WTC11 (cell line): ENCODE measurements at regions not wholly inside any gene's neighbourhood (a gene's known extent, or its start where the extent isn't known, plus 50 kb on each side); places are given as distances from the start of the nearest gene placed in this dataset.

Source experiments
- ATAC-seq: fragments of 200-7000 bp; cut with Tn5 transposase; 2 replicates; pipeline ENCODE4 v1.10.0; 2021; ENCODE audit warnings: mild to moderate bottlenecking, moderate library complexity
- CTCF ChIA-PET: fragments of 300-600 bp; sonication (Branson Sonifier 250); formaldehyde crosslinking; loops from one replicate; lab custom pipeline; 2021; ENCODE audit warnings: antibody characterized with exemption; lab: Charles Lee
- POLR2A ChIA-PET: fragments of 350-600 bp; sonication (Branson Sonifier 250); formaldehyde crosslinking; loops from one replicate; lab custom pipeline; 2021; ENCODE audit warnings: antibody characterized with exemption; lab: Charles Lee
- DNase-seq: peaks from one replicate; pipeline ENCODE4 v3.0.0; 2021; ENCODE audit warnings: low spot score
- H3K27ac Mint-ChIP-seq: 2 replicates; pipeline ENCODE4 v1.8.0; 2021; ENCODE audit warnings: mixed read lengths
- H3K27me3 Mint-ChIP-seq: 2 replicates; pipeline ENCODE4 v1.8.0; 2021; ENCODE audit warnings: low read depth, mild to moderate bottlenecking, moderate library complexity, mixed read lengths
- H3K36me3 Mint-ChIP-seq: 2 replicates; pipeline ENCODE4 v1.8.0; 2021; ENCODE audit warnings: mixed read lengths
- H3K4me1 Mint-ChIP-seq: 2 replicates; pipeline ENCODE4 v1.8.0; 2022; ENCODE audit warnings: mixed read lengths
- H3K4me3 Mint-ChIP-seq: 2 replicates; pipeline ENCODE4 v1.8.0; 2021; ENCODE audit warnings: mild to moderate bottlenecking, moderate library complexity, mixed read lengths
- H3K9me3 Mint-ChIP-seq: 2 replicates; pipeline ENCODE4 v1.8.0; 2021; ENCODE audit warnings: mixed read lengths
- ATF2 ChIP-seq: sonication (generic); formaldehyde crosslinking; IDR thresholded peaks from 2 replicates; pipeline ENCODE4 v1.8.1; 2022; ENCODE audit warnings: low read depth, missing genetic modification reagents, borderline replicate concordance
- CBFB ChIP-seq: sonication (generic); formaldehyde crosslinking; IDR thresholded peaks from 2 replicates; pipeline ENCODE4 v1.8.1; 2022; ENCODE audit warnings: mild to moderate bottlenecking, low read depth, missing genetic modification reagents
- E2F1 ChIP-seq: sonication (generic); formaldehyde crosslinking; IDR thresholded peaks from 2 replicates; pipeline ENCODE4 v1.8.0; 2022; ENCODE audit warnings: mild to moderate bottlenecking, missing genetic modification reagents
- ETV6 ChIP-seq: sonication (generic); formaldehyde crosslinking; IDR thresholded peaks from 2 replicates; pipeline ENCODE4 v1.8.1; 2022; ENCODE audit warnings: mild to moderate bottlenecking, missing genetic modification reagents
- MAX ChIP-seq: sonication (generic); formaldehyde crosslinking; IDR thresholded peaks from 2 replicates; pipeline ENCODE4 v1.8.0; 2022; ENCODE audit warnings: mild to moderate bottlenecking, missing genetic modification reagents
- STAT6 ChIP-seq: sonication (generic); formaldehyde crosslinking; conservative IDR thresholded peaks from 2 replicates; pipeline ENCODE4 v1.8.1; 2023; ENCODE audit warnings: mild to moderate bottlenecking, low read depth, missing genetic modification reagents, moderate library complexity
- ZNF121 ChIP-seq: sonication (generic); formaldehyde crosslinking; IDR thresholded peaks from 2 replicates; pipeline ENCODE4 v1.8.0; 2023; ENCODE audit warnings: missing genetic modification reagents
- ZNF232 ChIP-seq: sonication (generic); formaldehyde crosslinking; IDR thresholded peaks from 2 replicates; pipeline ENCODE4 v1.8.0; 2022; ENCODE audit warnings: mild to moderate bottlenecking, missing genetic modification reagents
- ZNF396 ChIP-seq: fragments of 250-450 bp; sonication (Bioruptor Pico); IDR thresholded peaks from 2 replicates; pipeline ENCODE4 v1.8.0; 2021; ENCODE audit warnings: mild to moderate bottlenecking, moderate library complexity, borderline replicate concordance
- TF ChIP-seq, protein P1 (sequence below): sonication (generic); formaldehyde crosslinking; IDR thresholded peaks from 2 replicates; pipeline ENCODE4 v1.8.1; 2023; ENCODE audit warnings: mild to moderate bottlenecking, missing genetic modification reagents, borderline replicate concordance
- TF ChIP-seq, protein P2 (sequence below): sonication (generic); formaldehyde crosslinking; IDR thresholded peaks from 2 replicates; pipeline ENCODE4 v1.8.1; 2022; ENCODE audit warnings: missing genetic modification reagents, borderline replicate concordance
- TF ChIP-seq, protein P3 (sequence below): sonication (generic); formaldehyde crosslinking; IDR thresholded peaks from 2 replicates; pipeline ENCODE4 v1.8.1; 2022; ENCODE audit warnings: mild to moderate bottlenecking, missing genetic modification reagents, moderate library complexity, borderline replicate concordance

DNA sequence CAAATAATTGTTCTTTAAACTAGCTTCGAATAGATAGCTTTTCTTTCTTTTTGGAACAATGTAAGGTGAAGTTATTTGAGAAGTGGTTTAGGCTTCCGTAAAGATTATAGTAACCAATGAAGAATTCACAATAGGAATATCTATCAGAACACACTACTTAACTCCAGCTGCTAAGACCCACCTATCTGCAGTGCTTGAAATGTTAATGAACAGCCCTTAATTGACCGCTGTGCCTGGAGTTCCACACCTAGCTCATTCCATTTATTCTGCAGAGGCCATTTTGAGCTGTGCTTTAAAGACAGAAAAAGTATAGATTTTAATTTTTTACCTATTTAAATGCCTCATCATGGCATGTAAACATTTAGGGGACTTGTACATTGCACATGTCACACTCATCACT, 83.3 kb upstream of the APCDD1 start (continued):
- TF ChIP-seq, protein P1, sequence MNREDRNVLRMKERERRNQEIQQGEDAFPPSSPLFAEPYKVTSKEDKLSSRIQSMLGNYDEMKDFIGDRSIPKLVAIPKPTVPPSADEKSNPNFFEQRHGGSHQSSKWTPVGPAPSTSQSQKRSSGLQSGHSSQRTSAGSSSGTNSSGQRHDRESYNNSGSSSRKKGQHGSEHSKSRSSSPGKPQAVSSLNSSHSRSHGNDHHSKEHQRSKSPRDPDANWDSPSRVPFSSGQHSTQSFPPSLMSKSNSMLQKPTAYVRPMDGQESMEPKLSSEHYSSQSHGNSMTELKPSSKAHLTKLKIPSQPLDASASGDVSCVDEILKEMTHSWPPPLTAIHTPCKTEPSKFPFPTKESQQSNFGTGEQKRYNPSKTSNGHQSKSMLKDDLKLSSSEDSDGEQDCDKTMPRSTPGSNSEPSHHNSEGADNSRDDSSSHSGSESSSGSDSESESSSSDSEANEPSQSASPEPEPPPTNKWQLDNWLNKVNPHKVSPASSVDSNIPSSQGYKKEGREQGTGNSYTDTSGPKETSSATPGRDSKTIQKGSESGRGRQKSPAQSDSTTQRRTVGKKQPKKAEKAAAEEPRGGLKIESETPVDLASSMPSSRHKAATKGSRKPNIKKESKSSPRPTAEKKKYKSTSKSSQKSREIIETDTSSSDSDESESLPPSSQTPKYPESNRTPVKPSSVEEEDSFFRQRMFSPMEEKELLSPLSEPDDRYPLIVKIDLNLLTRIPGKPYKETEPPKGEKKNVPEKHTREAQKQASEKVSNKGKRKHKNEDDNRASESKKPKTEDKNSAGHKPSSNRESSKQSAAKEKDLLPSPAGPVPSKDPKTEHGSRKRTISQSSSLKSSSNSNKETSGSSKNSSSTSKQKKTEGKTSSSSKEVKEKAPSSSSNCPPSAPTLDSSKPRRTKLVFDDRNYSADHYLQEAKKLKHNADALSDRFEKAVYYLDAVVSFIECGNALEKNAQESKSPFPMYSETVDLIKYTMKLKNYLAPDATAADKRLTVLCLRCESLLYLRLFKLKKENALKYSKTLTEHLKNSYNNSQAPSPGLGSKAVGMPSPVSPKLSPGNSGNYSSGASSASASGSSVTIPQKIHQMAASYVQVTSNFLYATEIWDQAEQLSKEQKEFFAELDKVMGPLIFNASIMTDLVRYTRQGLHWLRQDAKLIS: no peak
- TF ChIP-seq E2F1 (CRISPR knock-in tag) (no peak), STAT6 (CRISPR knock-in tag) (no peak), MAX (CRISPR knock-in tag) (no peak), ZNF121 (no peak), ZNF232 (CRISPR knock-in tag) (no peak), ATF2 (CRISPR knock-in tag) (no peak)
- TF ChIP-seq, protein P2, sequence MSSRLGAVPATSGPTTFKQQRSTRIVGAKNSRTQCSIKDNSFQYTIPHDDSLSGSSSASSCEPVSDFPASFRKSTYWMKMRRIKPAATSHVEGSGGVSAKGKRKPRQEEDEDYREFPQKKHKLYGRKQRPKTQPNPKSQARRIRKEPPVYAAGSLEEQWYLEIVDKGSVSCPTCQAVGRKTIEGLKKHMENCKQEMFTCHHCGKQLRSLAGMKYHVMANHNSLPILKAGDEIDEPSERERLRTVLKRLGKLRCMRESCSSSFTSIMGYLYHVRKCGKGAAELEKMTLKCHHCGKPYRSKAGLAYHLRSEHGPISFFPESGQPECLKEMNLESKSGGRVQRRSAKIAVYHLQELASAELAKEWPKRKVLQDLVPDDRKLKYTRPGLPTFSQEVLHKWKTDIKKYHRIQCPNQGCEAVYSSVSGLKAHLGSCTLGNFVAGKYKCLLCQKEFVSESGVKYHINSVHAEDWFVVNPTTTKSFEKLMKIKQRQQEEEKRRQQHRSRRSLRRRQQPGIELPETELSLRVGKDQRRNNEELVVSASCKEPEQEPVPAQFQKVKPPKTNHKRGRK (CRISPR knock-in tag): no peak
- TF ChIP-seq, protein P3, sequence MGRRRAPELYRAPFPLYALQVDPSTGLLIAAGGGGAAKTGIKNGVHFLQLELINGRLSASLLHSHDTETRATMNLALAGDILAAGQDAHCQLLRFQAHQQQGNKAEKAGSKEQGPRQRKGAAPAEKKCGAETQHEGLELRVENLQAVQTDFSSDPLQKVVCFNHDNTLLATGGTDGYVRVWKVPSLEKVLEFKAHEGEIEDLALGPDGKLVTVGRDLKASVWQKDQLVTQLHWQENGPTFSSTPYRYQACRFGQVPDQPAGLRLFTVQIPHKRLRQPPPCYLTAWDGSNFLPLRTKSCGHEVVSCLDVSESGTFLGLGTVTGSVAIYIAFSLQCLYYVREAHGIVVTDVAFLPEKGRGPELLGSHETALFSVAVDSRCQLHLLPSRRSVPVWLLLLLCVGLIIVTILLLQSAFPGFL (CRISPR knock-in tag): no peak

DNA sequence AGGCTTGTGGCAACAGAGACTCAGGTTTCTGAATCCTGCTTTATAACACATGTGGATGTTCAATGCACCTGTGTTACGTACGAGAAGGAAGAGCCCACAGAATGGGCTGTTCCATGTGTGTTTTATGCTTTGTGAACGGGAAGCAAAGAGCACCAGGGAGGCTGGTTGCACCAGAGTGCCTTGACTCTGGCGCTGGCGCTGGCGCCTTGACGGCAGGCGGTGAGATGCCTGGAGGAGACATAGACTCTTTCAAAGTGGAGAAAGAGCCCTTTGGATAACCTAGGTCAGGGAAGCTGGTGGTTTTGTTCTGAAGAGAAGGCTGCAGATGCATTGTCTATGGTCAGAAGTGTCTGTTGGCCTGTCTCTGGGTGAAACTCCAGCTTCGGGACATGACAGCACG, 80.2 kb upstream of the APCDD1 start:
- no peaks in the 10 kb centered on the region for H3K9me3 Mint-ChIP-seq
- ChIA-PET POLR2A (no interaction called here), CTCF (interaction anchor here (0.8 kb wide), 1 partner anchor 16 kb away, joined by 3 read pairs; no protein-coding TSS in a partner anchor)
- ATAC-seq (no peak), DNase-seq (no peak)
- H3K4me1 Mint-ChIP-seq: peaks cover 33% of the 10 kb centered on the region
- no peak for TF ChIP-seq CBFB
- TF ChIP-seq ETV6 (CRISPR knock-in tag): no peak
- no peak for TF ChIP-seq ZNF396 (CRISPR knock-in tag)
- no peak overlapping the region for H3K27ac Mint-ChIP-seq
- H3K27me3 Mint-ChIP-seq: peaks cover 11% of the 10 kb centered on the region
- no peaks in the 10 kb centered on the region for H3K36me3 Mint-ChIP-seq
- no peak overlapping the region for H3K4me3 Mint-ChIP-seq
